ENCODE measurements at regions not wholly inside any gene's neighbourhood (a gene's known extent, or its start where the extent isn't known, plus 50 kb on each side); places are given as distances from the start of the nearest gene placed in this dataset.

- H3K27me3 ChIP-seq (ENCODE audit: control insufficient read depth, insufficient read depth, low read length) = no peaks in the 10 kb centered on the region
- peaks cover 11% of the 10 kb centered on the region; the same call in 1 of the 2 replicates for H3K4me1 ChIP-seq (ENCODE audit: control insufficient read depth, insufficient read depth, low read length)
- no peak overlapping the region for H3K27ac ChIP-seq (ENCODE audit: low read depth, low read length)
- no peak overlapping the region for H3K4me3 ChIP-seq (ENCODE audit: low read depth, low read length)
- no peaks in the 10 kb centered on the region for H3K36me3 ChIP-seq (ENCODE audit: control insufficient read depth, insufficient read depth, low read length)
- H3K9ac ChIP-seq (ENCODE audit: low read length) = no peak overlapping the region
- H3K9me3 ChIP-seq (ENCODE audit: control insufficient read depth, insufficient read depth, low read depth, low read length) = no peaks in the 10 kb centered on the region
Observed at GRCh38 chr1:5649166-5649551, 343.1 kb downstream of the NPHP4 start.

DNA sequence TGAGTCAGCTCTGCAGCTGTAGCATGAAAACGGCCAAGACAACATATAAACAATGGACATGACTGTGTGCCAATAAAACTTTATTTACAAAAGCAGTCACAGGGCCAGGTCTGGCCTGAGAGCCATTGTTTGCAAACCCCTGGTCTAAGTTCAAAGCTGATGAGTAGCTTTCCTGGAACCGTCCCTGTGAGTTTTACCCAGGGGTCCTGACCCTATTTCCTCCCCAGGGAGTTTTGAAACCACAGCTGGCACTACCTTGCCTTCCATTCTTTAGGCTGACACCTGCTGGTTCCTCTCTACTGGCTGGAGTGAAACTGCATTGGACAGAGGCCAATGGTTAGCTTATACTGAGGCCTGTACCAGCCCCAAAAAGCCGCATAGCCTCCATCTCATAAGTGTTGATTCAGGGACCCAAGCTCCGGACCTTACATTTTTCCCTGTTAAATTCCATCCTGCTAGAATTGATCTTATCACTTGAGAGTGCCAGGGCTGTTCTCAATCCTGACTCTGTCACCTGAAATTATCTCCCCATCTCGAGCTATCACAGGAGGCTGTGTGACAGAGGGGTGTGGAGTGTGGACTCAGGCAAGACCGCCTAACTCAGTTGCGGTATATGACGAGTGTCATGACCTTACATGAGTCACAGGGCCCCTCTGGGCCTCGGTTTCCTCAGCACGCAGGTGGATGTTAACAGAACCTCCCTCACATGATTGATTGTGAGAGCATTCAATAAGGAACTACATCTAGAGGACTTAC is 343.6 kb downstream of the NPHP4 start:
- H3K4me1 ChIP-seq (ENCODE audit: control insufficient read depth, insufficient read depth, low read length) = peaks cover 11% of the 10 kb centered on the region; the same call in 1 of the 2 replicates
- H3K4me3 ChIP-seq (ENCODE audit: low read depth, low read length) = no peak overlapping the region
- H3K9ac ChIP-seq (ENCODE audit: low read length) = no peak overlapping the region
- no peaks in the 10 kb centered on the region for H3K27me3 ChIP-seq (ENCODE audit: control insufficient read depth, insufficient read depth, low read length)
- H3K9me3 ChIP-seq (ENCODE audit: control insufficient read depth, insufficient read depth, low read depth, low read length) = no peaks in the 10 kb centered on the region
- no peak overlapping the region for H3K27ac ChIP-seq (ENCODE audit: low read depth, low read length)
- H3K36me3 ChIP-seq (ENCODE audit: control insufficient read depth, insufficient read depth, low read length) = no peaks in the 10 kb centered on the region

- H3K9me3 ChIP-seq (ENCODE audit: control insufficient read depth, insufficient read depth, low read depth, low read length) = no peaks in the 10 kb centered on the region
- H3K4me3 ChIP-seq (ENCODE audit: low read depth, low read length) = no peak overlapping the region
- H3K36me3 ChIP-seq (ENCODE audit: control insufficient read depth, insufficient read depth, low read length) = no peaks in the 10 kb centered on the region
- H3K27me3 ChIP-seq (ENCODE audit: control insufficient read depth, insufficient read depth, low read length) = no peaks in the 10 kb centered on the region
- H3K4me1 ChIP-seq (ENCODE audit: control insufficient read depth, insufficient read depth, low read length) = peaks cover 11% of the 10 kb centered on the region; the same call in 1 of the 2 replicates
- no peak overlapping the region for H3K27ac ChIP-seq (ENCODE audit: low read depth, low read length)
- H3K9ac ChIP-seq (ENCODE audit: low read length) = no peak overlapping the region
Observed at GRCh38 chr1:5647234-5647633, 345.0 kb downstream of the NPHP4 start.

GRCh38 chr1:5646486-5647149 is 345.6 kb downstream of the NPHP4 start:
- H3K36me3 ChIP-seq (ENCODE audit: control insufficient read depth, insufficient read depth, low read length) = no peaks in the 10 kb centered on the region
- H3K4me1 ChIP-seq (ENCODE audit: control insufficient read depth, insufficient read depth, low read length) = peaks cover 11% of the 10 kb centered on the region; the same call in 1 of the 2 replicates
- no peak overlapping the region for H3K27ac ChIP-seq (ENCODE audit: low read depth, low read length)
- H3K27me3 ChIP-seq (ENCODE audit: control insufficient read depth, insufficient read depth, low read length) = no peaks in the 10 kb centered on the region
- H3K9ac ChIP-seq (ENCODE audit: low read length) = peak overlapping the region; percentile 50
- H3K9me3 ChIP-seq (ENCODE audit: control insufficient read depth, insufficient read depth, low read depth, low read length) = no peaks in the 10 kb centered on the region
- no peak overlapping the region for H3K4me3 ChIP-seq (ENCODE audit: low read depth, low read length)

GRCh38 chr1:5645929-5646328 is 346.3 kb downstream of the NPHP4 start:
- Histone ChIP-seq H3K4me3 (ENCODE audit: low read depth, low read length) (no peak overlapping the region), H3K36me3 (ENCODE audit: control insufficient read depth, insufficient read depth, low read length) (no peaks in the 10 kb centered on the region), H3K4me1 (ENCODE audit: control insufficient read depth, insufficient read depth, low read length) (peaks cover 11% of the 10 kb centered on the region; the same call in 1 of the 2 replicates), H3K9me3 (ENCODE audit: control insufficient read depth, insufficient read depth, low read depth, low read length) (no peaks in the 10 kb centered on the region), H3K9ac (ENCODE audit: low read length) (no peak overlapping the region), H3K27me3 (ENCODE audit: control insufficient read depth, insufficient read depth, low read length) (no peaks in the 10 kb centered on the region), H3K27ac (ENCODE audit: low read depth, low read length) (no peak overlapping the region)

DNA sequence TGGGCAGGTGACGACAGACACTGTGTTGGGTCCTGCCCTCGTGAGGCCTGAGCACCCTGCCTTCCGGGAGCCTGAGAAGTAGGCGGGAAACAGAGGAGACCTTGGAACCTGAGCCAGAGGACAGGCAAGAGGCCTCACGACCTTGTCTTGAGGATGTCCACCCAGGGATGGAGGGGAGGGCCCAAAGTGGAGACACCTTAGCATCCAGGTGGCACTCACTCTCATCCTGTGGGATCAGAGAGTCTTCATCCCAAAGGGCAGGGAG is 347.2 kb downstream of the NPHP4 start:
- Histone ChIP-seq H3K27ac (ENCODE audit: low read depth, low read length) (no peak overlapping the region), H3K9ac (ENCODE audit: low read length) (no peak overlapping the region), H3K4me3 (ENCODE audit: low read depth, low read length) (no peak overlapping the region), H3K4me1 (ENCODE audit: control insufficient read depth, insufficient read depth, low read length) (peaks cover 11% of the 10 kb centered on the region; the same call in 1 of the 2 replicates), H3K27me3 (ENCODE audit: control insufficient read depth, insufficient read depth, low read length) (no peaks in the 10 kb centered on the region), H3K9me3 (ENCODE audit: control insufficient read depth, insufficient read depth, low read depth, low read length) (no peaks in the 10 kb centered on the region), H3K36me3 (ENCODE audit: control insufficient read depth, insufficient read depth, low read length) (no peaks in the 10 kb centered on the region)

- peaks cover 11% of the 10 kb centered on the region; the same call in 1 of the 2 replicates for H3K4me1 ChIP-seq (ENCODE audit: control insufficient read depth, insufficient read depth, low read length)
- no peak overlapping the region for H3K27ac ChIP-seq (ENCODE audit: low read depth, low read length)
- H3K9ac ChIP-seq (ENCODE audit: low read length) = no peak overlapping the region
- no peak overlapping the region for H3K4me3 ChIP-seq (ENCODE audit: low read depth, low read length)
- H3K36me3 ChIP-seq (ENCODE audit: control insufficient read depth, insufficient read depth, low read length) = no peaks in the 10 kb centered on the region
- no peaks in the 10 kb centered on the region for H3K9me3 ChIP-seq (ENCODE audit: control insufficient read depth, insufficient read depth, low read depth, low read length)
- no peaks in the 10 kb centered on the region for H3K27me3 ChIP-seq (ENCODE audit: control insufficient read depth, insufficient read depth, low read length)
Observed at GRCh38 chr1:5644281-5645134, 347.7 kb downstream of the NPHP4 start.

DNA sequence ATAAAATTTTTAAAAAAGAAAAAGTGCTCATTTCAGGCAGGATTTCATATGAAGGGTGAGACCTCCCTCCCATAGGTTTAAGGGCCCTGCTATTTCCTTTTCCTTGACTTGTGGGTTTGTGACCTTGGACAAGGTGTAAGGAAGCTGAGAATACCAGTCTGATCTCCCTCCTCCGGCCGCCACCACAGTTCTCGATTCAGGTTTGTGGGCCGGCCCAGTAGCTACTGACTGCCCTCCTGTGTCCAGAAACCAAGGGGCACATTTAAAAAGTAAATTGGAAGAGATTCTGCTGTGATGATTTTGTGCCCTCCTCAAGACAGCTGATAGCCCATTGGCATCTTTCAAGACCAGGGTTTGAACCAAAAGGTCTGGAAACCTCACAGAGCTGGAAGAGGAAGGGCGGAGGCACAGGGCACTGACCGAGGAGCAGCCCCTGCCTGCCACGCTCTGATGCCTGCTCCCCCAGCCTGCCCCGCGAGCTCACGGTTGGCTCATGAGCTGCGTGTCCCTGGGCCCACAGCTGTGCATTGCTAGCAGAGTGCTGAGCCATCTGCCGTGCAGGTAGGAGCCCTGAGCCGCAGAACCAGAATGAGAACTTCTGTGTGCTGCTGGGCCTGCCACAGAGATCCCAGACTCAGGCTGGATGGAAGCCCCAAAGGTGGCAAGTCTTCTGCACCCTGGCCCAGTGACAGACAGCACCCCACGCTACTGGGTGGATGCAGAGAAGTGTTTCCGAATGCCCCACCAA is 348.7 kb downstream of the NPHP4 start:
- Histone ChIP-seq H3K36me3 (ENCODE audit: control insufficient read depth, insufficient read depth, low read length) (no peaks in the 10 kb centered on the region), H3K4me3 (ENCODE audit: low read depth, low read length) (no peak overlapping the region), H3K27me3 (ENCODE audit: control insufficient read depth, insufficient read depth, low read length) (no peaks in the 10 kb centered on the region), H3K9ac (ENCODE audit: low read length) (no peak overlapping the region), H3K9me3 (ENCODE audit: control insufficient read depth, insufficient read depth, low read depth, low read length) (no peaks in the 10 kb centered on the region), H3K27ac (ENCODE audit: low read depth, low read length) (no peak overlapping the region), H3K4me1 (ENCODE audit: control insufficient read depth, insufficient read depth, low read length) (peaks cover 11% of the 10 kb centered on the region; the same call in 1 of the 2 replicates)

DNA sequence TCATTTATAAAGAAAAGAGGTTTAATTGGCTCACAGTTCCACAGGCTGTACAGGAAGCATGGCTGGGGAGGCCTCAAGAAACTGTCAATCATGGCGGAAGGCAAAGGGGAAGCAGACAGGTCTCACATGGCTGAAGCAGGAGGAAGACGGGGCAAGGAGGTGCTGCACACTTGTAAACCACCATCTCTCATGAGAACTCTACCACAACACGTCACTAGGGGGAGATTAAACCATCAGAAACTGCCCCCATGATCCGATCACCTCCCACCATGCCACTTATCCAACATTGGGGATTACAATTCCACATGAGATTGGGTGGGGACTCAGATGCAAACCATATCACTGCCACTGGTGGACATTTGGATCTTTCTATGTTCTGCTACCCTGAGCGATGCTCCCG is 351.4 kb downstream of the NPHP4 start:
- H3K4me1 ChIP-seq (ENCODE audit: control insufficient read depth, insufficient read depth, low read length) = no peaks in the 10 kb centered on the region
- H3K27ac ChIP-seq (ENCODE audit: low read depth, low read length) = no peak overlapping the region
- H3K36me3 ChIP-seq (ENCODE audit: control insufficient read depth, insufficient read depth, low read length) = no peaks in the 10 kb centered on the region
- no peaks in the 10 kb centered on the region for H3K9me3 ChIP-seq (ENCODE audit: control insufficient read depth, insufficient read depth, low read depth, low read length)
- H3K27me3 ChIP-seq (ENCODE audit: control insufficient read depth, insufficient read depth, low read length) = no peaks in the 10 kb centered on the region
- no peak overlapping the region for H3K4me3 ChIP-seq (ENCODE audit: low read depth, low read length)
- no peak overlapping the region for H3K9ac ChIP-seq (ENCODE audit: low read length)

GRCh38 chr1:5639106-5639722 is 353.0 kb downstream of the NPHP4 start:
- Histone ChIP-seq H3K27me3 (ENCODE audit: control insufficient read depth, insufficient read depth, low read length) (no peaks in the 10 kb centered on the region), H3K4me1 (ENCODE audit: control insufficient read depth, insufficient read depth, low read length) (no peaks in the 10 kb centered on the region), H3K4me3 (ENCODE audit: low read depth, low read length) (no peak overlapping the region), H3K36me3 (ENCODE audit: control insufficient read depth, insufficient read depth, low read length) (no peaks in the 10 kb centered on the region), H3K9ac (ENCODE audit: low read length) (no peak overlapping the region), H3K9me3 (ENCODE audit: control insufficient read depth, insufficient read depth, low read depth, low read length) (no peaks in the 10 kb centered on the region), H3K27ac (ENCODE audit: low read depth, low read length) (no peak overlapping the region)

Data from HUES6 (cell line).